ENCODE measurements at regions not wholly inside any gene's neighbourhood (a gene's known extent, or its start where the extent isn't known, plus 50 kb on each side); places are given as distances from the start of the nearest gene placed in this dataset.

- TF ChIP-seq CTCF (conservative IDR thresholded peaks at IDR 0.05 in 1 of 2, IDR thresholded peaks at IDR 0.05 in 1 of 2; ENCODE audit: extremely low read depth in 1 of 2, insufficient read depth in 1 of 2, low read depth in 1 of 2, low read length in 2 of 2) (no peak), EZH2 (IDR thresholded peaks at IDR 0.05; ENCODE audit: borderline replicate concordance, low read length) (no peak)
Observed at GRCh38 chr7:84800846-84801245, 386.0 kb downstream of the SEMA3D start.
